ENCODE measurements at regions not wholly inside any gene's neighbourhood (a gene's known extent, or its start where the extent isn't known, plus 50 kb on each side); places are given as distances from the start of the nearest gene placed in this dataset.

GRCh38 chr9:33677506-33677809 is 117.9 kb upstream of the PRSS3 start:
- DNase-seq (ENCODE audit: low spot score in 2 of 2), result no peak
- Histone ChIP-seq H3K4me1 (peaks cover 0 to 10% (median 0%) of the 10 kb centered on the region in 4 donors), H3K4me3 (peak overlapping the region; percentile 29 to 63 (median 52)), H3K27ac (peak overlapping the region in 1 of 4 donors; percentile 64), H3K9me3 (peaks cover 0 to 6% (median 0%) of the 10 kb centered on the region in 4 donors), H3K27me3 (peaks cover 0 to 6% of the 10 kb centered on the region in 2 donors), H3K36me3 (no peaks in the 10 kb centered on the region)
- TF ChIP-seq EP300 (IDR thresholded peaks at IDR 0.05), result no peak
- no peak for TF ChIP-seq POLR2A (IDR thresholded peaks at IDR 0.05)
- TF ChIP-seq, protein P1, sequence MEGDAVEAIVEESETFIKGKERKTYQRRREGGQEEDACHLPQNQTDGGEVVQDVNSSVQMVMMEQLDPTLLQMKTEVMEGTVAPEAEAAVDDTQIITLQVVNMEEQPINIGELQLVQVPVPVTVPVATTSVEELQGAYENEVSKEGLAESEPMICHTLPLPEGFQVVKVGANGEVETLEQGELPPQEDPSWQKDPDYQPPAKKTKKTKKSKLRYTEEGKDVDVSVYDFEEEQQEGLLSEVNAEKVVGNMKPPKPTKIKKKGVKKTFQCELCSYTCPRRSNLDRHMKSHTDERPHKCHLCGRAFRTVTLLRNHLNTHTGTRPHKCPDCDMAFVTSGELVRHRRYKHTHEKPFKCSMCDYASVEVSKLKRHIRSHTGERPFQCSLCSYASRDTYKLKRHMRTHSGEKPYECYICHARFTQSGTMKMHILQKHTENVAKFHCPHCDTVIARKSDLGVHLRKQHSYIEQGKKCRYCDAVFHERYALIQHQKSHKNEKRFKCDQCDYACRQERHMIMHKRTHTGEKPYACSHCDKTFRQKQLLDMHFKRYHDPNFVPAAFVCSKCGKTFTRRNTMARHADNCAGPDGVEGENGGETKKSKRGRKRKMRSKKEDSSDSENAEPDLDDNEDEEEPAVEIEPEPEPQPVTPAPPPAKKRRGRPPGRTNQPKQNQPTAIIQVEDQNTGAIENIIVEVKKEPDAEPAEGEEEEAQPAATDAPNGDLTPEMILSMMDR (IDR thresholded peaks at IDR 0.05), result no peak
- 48 to 49% methylated on average over 3 of the region's 3 CpGs for WGBS, 2 donors

GRCh38 chr9:33677961-33678360 is 117.4 kb upstream of the PRSS3 start:
- peaks cover 0 to 6% (median 0%) of the 10 kb centered on the region in 4 donors for H3K9me3 ChIP-seq
- H3K4me1 ChIP-seq, result peaks cover 0 to 10% (median 0%) of the 10 kb centered on the region in 4 donors
- 84 to 93% methylated on average over 3 of the region's 3 CpGs for WGBS, 2 donors
- no peaks in the 10 kb centered on the region for H3K36me3 ChIP-seq
- DNase-seq (ENCODE audit: low spot score in 2 of 2), result no peak
- no peak overlapping the region for H3K4me3 ChIP-seq
- TF ChIP-seq POLR2A (IDR thresholded peaks at IDR 0.05), result no peak
- TF ChIP-seq EP300 (IDR thresholded peaks at IDR 0.05), result no peak
- TF ChIP-seq, protein P1 (IDR thresholded peaks at IDR 0.05), result no peak
- peaks cover 0 to 6% of the 10 kb centered on the region in 2 donors for H3K27me3 ChIP-seq
- H3K27ac ChIP-seq, result no peak overlapping the region

DNA sequence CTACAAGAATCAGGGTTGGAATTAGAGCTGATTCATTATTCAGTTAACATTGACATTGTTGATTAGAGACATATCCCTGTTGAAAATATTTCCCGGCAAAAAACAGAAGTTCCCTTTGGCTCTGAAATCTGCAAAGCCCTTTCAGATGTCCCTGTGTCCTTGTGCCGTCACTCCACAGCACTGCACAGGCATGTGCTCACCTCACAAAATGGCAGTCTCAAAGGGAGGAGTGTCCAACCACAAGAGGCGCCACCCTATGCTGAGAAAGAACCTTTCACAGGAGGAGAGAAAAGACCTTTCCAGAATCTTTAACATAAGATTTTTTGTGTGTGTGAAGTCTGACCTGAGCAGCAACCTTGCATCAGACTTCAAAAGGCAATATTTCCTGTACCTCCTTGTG is 112.8 kb upstream of the PRSS3 start:
- no peak overlapping the region for H3K27ac ChIP-seq
- DNase-seq (ENCODE audit: low spot score in 2 of 2), result no peak
- H3K27me3 ChIP-seq, result no peaks in the 10 kb centered on the region
- 84 to 89% methylated on average over 3 of the region's 3 CpGs for WGBS, 2 donors
- H3K4me3 ChIP-seq, result no peak overlapping the region
- H3K4me1 ChIP-seq, result no peaks in the 10 kb centered on the region
- peaks cover 0 to under 1% (median 0%) of the 10 kb centered on the region in 4 donors for H3K9me3 ChIP-seq
- TF ChIP-seq, protein P1 (IDR thresholded peaks at IDR 0.05), result no peak
- no peak for TF ChIP-seq EP300 (IDR thresholded peaks at IDR 0.05)
- TF ChIP-seq POLR2A (IDR thresholded peaks at IDR 0.05), result no peak
- no peaks in the 10 kb centered on the region for H3K36me3 ChIP-seq

DNA sequence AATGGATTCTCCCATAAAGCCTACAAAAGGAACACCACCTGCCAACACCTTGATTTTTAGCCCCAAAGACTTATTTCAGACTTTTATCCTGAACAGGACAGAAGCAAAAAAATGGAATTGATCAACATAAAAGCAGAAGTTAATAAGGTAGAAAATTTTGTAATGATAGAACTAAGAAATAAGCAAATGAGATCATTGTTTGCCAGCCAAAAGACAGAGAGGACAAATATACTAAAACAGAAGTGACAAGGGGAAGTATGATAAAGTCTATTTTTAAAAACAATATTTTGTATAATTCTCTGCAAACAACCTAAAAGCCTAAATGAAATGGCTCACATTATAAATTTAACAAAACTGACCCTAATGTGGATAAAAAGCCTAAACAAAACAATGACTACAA is 110.5 kb upstream of the PRSS3 start:
- H3K4me1 ChIP-seq, result no peaks in the 10 kb centered on the region
- H3K4me3 ChIP-seq, result no peak overlapping the region
- H3K27ac ChIP-seq, result no peak overlapping the region
- H3K36me3 ChIP-seq, result no peaks in the 10 kb centered on the region
- DNase-seq (ENCODE audit: low spot score in 2 of 2), result no peak
- no peaks in the 10 kb centered on the region for H3K27me3 ChIP-seq
- no peak for TF ChIP-seq POLR2A (IDR thresholded peaks at IDR 0.05)
- TF ChIP-seq, protein P1 (IDR thresholded peaks at IDR 0.05), result no peak
- no peak for TF ChIP-seq EP300 (IDR thresholded peaks at IDR 0.05)
- no peaks in the 10 kb centered on the region for H3K9me3 ChIP-seq

DNA sequence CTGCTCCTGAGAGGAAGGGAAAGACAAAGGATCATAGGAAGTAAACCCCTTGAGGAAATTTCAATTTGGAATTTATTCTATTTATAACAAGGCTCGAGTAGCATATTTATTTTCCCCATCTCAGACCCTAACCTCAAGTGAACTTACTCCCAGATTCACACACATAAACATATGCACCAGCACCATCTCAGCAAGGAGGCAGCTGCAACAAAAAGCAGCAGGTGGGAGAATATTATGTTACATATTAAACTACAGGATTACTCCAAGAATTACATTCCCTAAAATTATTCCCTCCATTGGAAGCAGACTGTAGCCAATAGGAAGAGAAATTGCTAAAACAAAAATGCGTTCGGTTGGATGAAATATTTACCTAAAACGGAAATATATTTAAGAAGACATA is 108.4 kb upstream of the PRSS3 start:
- no peak overlapping the region for H3K4me3 ChIP-seq
- no peaks in the 10 kb centered on the region for H3K36me3 ChIP-seq
- TF ChIP-seq EP300 (IDR thresholded peaks at IDR 0.05) (no peak), POLR2A (IDR thresholded peaks at IDR 0.05) (no peak)
- TF ChIP-seq, protein P1 (IDR thresholded peaks at IDR 0.05), result no peak
- H3K9me3 ChIP-seq, result no peaks in the 10 kb centered on the region
- H3K27ac ChIP-seq, result no peak overlapping the region
- DNase-seq (ENCODE audit: low spot score in 2 of 2), result no peak
- WGBS, 2 donors, result 70 to 71% methylated on average over 4 of the region's 4 CpGs
- H3K4me1 ChIP-seq, result no peaks in the 10 kb centered on the region
- no peaks in the 10 kb centered on the region for H3K27me3 ChIP-seq
